ENCODE measurements at regions not wholly inside any gene's neighbourhood (a gene's known extent, or its start where the extent isn't known, plus 50 kb on each side); places are given as distances from the start of the nearest gene placed in this dataset.

DNA sequence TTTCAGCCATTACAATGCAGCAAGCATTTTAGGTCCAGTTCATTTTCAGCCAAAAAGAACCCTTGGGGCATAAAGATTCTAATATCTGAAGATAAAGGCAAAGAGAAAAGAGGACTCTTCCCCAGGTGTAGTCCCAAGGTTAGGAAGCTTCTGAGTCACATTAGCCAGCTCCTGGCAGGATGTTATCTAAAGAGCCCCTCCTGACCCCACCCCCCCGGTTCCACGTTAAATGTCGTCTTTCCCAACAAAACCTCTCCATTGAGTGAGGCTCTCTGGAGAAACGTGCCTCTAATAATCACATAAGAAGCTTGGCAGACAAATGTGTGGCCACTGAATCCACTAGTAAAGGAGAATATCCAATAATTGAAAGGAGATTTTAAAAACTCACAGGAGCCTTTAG, 267.7 kb downstream of the GALC start:
- no peak for DNase-seq (ENCODE audit: low spot score)

GRCh38 chr14:87712396-87713090, 280.4 kb downstream of the GALC start:
- DNase-seq (ENCODE audit: low spot score): no peak

- no peak for DNase-seq (ENCODE audit: low spot score)
Observed at GRCh38 chr14:87705439-87705896, 287.5 kb downstream of the GALC start.

GRCh38 chr14:87698481-87698880, 294.5 kb downstream of the GALC start:
- DNase-seq (ENCODE audit: low spot score): no peak

- DNase-seq (ENCODE audit: low spot score): no peak
Observed at GRCh38 chr14:87696485-87696884, 296.5 kb downstream of the GALC start.

- DNase-seq (ENCODE audit: low spot score): no peak
Observed at GRCh38 chr14:87691042-87691881, 301.7 kb downstream of the GALC start.

DNA sequence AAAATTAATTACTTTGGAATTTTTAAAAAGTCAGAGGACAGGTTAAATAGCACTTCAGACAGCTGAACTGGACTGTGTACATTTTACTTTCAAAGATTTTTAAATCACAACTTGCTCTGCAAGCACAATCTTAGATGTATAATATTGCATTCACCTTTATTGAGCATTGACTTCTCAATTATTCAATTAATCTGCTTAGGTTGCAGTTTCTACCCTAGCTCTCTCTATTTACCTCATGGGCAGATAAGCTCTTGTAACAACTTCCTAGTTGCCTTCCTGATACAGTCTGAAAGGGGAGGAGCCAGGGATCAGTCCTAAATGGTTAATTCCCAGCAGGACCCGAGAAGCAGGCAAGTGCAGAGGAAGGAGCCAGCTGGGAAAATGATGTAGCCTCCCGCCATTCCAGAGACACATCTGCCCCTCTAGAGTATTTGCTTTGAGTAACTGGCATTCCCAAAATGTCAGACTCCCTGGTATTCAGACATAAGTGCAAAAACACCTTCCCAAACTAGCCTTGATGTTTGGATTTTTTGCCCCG, 302.8 kb downstream of the GALC start:
- DNase-seq (ENCODE audit: low spot score): no peak

DNA sequence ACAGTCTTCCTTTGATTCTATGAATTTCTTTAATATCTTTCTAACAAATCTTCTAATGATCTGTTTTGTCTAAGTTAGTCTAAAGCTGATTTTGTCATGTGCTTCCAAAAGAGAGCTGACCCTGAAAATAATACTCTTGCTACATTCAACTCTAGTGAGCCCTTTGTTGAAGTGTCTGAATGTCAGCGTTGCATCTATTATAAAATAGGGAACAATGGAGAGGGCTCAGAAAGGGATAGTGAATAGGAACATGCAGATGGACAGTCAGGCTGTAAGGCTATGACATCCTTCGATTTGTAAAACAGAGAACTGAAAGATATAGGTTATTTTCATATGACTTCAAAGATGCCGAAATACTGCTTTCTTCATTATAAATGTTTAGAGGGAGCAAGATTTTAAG, 304.5 kb downstream of the GALC start:
- no peak for DNase-seq (ENCODE audit: low spot score)

DNA sequence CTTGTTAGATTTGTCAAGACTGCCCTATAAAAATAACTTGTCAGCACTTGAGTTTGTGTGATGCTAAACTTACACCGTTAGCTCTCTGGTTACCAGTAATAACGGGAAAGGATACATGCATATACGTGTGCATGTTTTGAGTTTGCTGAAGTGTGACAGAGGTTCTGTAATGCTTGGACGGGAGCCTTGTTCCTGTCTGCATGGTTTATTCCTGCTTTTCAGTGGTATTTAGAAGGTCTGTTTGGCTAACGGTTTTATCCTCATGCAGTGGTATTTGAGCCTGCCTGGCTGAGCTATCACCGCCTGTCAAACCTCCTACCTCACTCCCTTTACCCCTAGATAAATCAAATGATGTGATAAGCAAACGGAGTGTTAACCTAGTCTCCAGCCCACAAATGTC, 305.6 kb downstream of the GALC start:
- no peak for DNase-seq (ENCODE audit: low spot score)

DNA sequence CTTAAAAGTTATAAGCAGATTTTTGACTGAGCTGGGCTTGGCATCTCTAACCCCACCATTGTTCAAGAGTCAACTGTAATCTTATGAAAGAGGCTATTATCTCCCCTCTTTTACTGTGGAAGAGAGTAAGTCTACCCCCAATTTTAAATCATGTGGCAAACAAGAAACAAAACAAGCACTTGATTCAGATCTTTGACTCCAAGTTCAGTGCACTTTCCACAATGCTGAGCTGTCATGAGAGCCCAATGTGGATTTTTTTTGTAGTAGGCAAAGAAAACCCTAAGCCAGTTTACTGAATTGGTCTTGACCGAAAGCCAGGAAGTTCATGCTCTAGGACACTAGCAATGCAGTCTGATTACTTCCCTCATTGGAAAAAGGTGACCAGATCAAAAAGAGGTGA, 306.2 kb downstream of the GALC start:
- DNase-seq (ENCODE audit: low spot score): no peak

- no peak for DNase-seq (ENCODE audit: low spot score)
Observed at GRCh38 chr14:87679866-87680265, 313.1 kb downstream of the GALC start.

DNA sequence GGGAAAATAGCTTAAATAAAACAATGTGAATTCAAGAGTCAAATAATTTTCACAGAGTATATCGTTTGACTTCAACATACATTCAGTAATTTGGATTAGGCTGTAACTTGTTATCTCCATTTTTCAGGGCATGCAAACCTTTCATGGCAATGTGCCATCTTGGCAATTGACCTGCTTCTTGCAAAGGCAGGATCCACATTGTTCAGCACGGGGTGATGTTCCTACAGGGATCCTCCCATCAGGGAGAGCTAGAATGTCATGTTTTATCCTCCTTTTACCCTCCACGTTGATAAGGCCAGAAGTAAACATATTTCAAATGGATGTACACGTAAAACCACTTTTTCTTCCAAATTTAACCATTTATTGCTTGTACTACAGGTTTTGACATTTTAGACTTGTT, 314.4 kb downstream of the GALC start:
- no peak for DNase-seq (ENCODE audit: low spot score)

DNA sequence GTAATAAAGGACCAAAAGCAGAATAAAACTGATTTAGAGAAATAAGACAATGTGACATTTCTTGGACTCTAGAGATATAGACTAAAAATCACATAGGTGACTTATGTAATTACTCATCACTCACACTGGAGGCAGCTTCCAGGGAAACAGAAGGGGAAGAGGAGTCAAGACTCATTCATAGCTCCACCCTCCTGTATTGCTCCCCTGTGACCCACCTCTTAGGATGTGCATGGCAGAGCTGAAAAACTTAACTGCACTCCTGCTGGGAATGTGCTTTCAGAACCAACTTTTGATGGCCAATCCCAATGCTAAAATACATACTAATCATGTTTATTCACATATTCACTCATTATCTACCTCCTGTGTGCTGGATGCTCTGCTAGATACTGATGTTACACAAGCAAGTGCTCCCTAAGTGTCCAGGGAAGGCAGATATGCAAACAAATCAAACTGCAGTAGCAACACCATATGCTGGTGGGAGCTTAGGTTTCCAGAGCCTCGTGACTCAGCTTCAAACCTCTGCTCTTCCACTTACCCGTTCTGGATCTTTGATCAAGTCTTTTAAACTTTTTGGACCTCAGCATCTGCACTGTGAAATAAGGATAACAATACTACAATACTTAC, 316.1 kb downstream of the GALC start:
- no peak for DNase-seq (ENCODE audit: low spot score)

GRCh38 chr14:87667659-87668058, 325.3 kb downstream of the GALC start:
- DNase-seq (ENCODE audit: low spot score): no peak

DNA sequence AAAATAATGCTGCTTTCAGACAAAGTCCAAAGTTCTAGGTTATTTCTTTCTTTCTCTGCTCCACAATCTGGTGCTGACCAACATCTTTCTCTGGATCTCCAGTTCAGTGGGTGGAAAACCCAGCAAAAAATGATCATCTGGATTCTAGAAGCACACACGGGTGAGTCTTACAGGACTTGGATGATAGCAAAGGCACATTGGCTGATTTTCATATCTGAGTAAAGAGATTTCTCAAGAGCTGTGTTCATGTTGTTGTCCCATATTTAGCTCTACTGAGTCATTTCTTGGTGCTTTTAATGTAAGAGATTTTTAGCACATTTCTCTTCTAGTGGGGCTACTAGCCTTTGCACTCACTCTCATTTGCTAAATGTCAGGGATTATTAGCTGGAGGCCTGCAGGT, 336.7 kb downstream of the GALC start:
- DNase-seq (ENCODE audit: low spot score): no peak

- DNase-seq (ENCODE audit: low spot score): no peak
Observed at GRCh38 chr14:87652278-87652677, 340.7 kb downstream of the GALC start.

- DNase-seq (ENCODE audit: low spot score): no peak
Observed at GRCh38 chr14:87644689-87645088, 348.3 kb downstream of the GALC start.

GRCh38 chr14:87643005-87643404, 350.0 kb downstream of the GALC start:
- DNase-seq (ENCODE audit: low spot score): no peak

GRCh38 chr14:87640553-87640952, 352.4 kb downstream of the GALC start:
- no peak for DNase-seq (ENCODE audit: low spot score)

DNA sequence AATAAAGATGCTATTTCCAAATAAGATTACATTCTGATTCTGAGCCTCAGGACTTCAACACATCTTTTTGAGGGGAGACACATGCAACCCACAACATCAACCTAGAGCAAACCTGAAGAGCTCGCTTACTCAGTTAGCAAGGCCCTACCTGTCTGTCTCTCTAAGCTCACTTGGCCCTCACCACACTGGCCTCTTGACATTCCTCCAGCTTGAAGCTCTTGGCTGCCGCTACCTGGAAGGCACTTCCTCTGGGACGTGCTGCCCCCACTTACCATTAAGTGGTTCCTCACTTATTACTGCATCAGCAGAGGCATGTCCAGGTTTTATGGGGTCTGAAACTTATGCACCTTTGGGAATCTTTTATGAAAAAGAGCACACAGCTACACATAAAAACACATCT, 354.8 kb downstream of the GALC start:
- no peak for DNase-seq (ENCODE audit: low spot score)

- DNase-seq (ENCODE audit: low spot score): no peak
Observed at GRCh38 chr14:87635442-87635841, 357.5 kb downstream of the GALC start.

DNA sequence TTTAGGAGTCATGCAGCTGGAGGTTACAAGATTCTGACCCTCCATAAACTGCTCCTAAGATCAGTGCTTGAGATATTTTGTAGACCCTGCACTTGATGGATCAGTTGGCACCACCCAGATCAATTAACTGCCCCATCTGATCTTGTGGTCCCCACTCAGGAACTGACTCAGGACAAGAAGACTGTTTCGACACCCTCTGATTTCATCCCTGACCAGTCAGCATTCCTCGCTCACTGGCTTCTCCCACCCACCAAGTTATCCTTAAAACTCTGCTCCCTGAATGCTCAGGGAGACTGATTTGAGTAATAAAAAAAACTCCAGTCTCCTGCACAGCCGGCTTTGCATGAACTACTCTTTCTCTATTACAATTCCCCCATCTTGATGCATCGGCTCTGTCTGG, 360.2 kb downstream of the GALC start:
- DNase-seq (ENCODE audit: low spot score): no peak

DNA sequence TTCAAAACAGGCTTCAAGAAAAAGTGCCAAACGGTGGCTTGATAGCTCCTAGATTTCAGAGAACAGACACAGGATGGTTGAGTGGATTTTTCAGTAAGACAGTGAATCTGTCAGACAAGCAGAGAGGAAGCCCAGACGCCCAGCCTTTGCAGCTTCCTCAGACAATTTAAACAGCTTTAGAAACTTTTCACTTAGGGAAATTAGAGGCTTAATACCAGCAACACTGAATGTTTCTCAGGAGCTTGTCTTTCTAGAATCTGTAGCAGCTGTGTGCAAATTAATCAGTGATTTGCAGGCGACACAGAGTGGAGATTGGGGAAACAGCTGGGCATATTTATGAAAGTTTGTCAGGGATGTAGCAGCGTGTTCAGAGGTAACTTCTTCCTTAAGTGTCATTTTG, 362.1 kb downstream of the GALC start:
- DNase-seq (ENCODE audit: low spot score): no peak

Measured in CD4-positive, alpha-beta T cell treated with Interleukin-2 at 100 ng/mL for 4 hours (primary cell).